NCI-H1694 treated with DMSO at 0.1 percent for 48 hours (cell line): ENCODE measurements at regions not wholly inside any gene's neighbourhood (a gene's known extent, or its start where the extent isn't known, plus 50 kb on each side); places are given as distances from the start of the nearest gene placed in this dataset.
"Not testable (repeated sequence)": the region's sequence is repeated elsewhere in the genome, so short reads cannot be mapped to it uniquely, and the experiment has no call there.

Experiments
- DNase-seq: peaks from one replicate; lab custom pipeline; 2025; lab: John Stamatoyannopoulos, UW

GRCh38 chr7:67359900-67360299, 363.3 kb downstream of the TYW1 start:
- DNase-seq = no peak

GRCh38 chr7:67361150-67361549, 364.5 kb downstream of the TYW1 start:
- DNase-seq = no peak

GRCh38 chr7:67364441-67365017, 367.9 kb downstream of the TYW1 start:
- DNase-seq = no peak

- peak; percentile 78 for DNase-seq
Observed at GRCh38 chr7:67371429-67372305, 375.0 kb downstream of the TYW1 start.

- not testable (repeated sequence) for DNase-seq
Observed at GRCh38 chr7:67373389-67373788, 376.8 kb downstream of the TYW1 start.

- DNase-seq = no peak
Observed at GRCh38 chr7:67375427-67375826, 378.8 kb downstream of the TYW1 start.

- peak; percentile 92 for DNase-seq
Observed at GRCh38 chr7:67377939-67378862, 381.6 kb downstream of the TYW1 start.

- no peak for DNase-seq
Observed at GRCh38 chr7:67380326-67380725, 383.7 kb downstream of the TYW1 start.

GRCh38 chr7:67380858-67381257, 384.2 kb downstream of the TYW1 start:
- no peak for DNase-seq

- no peak for DNase-seq
Observed at GRCh38 chr7:67387851-67388250, 391.2 kb downstream of the TYW1 start.

- no peak for DNase-seq
Observed at GRCh38 chr7:67391168-67391567, 394.5 kb downstream of the TYW1 start.

GRCh38 chr7:67392596-67393438, 396.2 kb downstream of the TYW1 start:
- DNase-seq = no peak

- DNase-seq = no peak
Observed at GRCh38 chr7:67393903-67394302, 397.3 kb downstream of the TYW1 start.

- DNase-seq = no peak
Observed at GRCh38 chr7:67398916-67399315, 402.3 kb downstream of the TYW1 start.

GRCh38 chr7:67401492-67401891, 404.9 kb downstream of the TYW1 start:
- DNase-seq = no peak

GRCh38 chr7:67402280-67402679, 405.6 kb downstream of the TYW1 start:
- no peak for DNase-seq

GRCh38 chr7:67406976-67407375, 410.3 kb downstream of the TYW1 start:
- peak; percentile 18 for DNase-seq

- no peak for DNase-seq
Observed at GRCh38 chr7:67407392-67408071, 410.9 kb downstream of the TYW1 start.

- DNase-seq = no peak
Observed at GRCh38 chr7:67408109-67408508, 411.5 kb downstream of the TYW1 start.

GRCh38 chr7:67413670-67414069, 417.0 kb downstream of the TYW1 start:
- no peak for DNase-seq

- no peak for DNase-seq
Observed at GRCh38 chr7:67414858-67415257, 418.2 kb downstream of the TYW1 start.
